HepG2 (cell line): ENCODE measurements at regions not wholly inside any gene's neighbourhood (a gene's known extent, or its start where the extent isn't known, plus 50 kb on each side); places are given as distances from the start of the nearest gene placed in this dataset.

ENCODE experiments used
- CENPT ChIP-seq: sonication (generic); formaldehyde crosslinking; IDR thresholded peaks from 2 replicates; pipeline ENCODE4 v1.8.0; 2022; ENCODE audit warnings: low read depth, mild to moderate bottlenecking, moderate library complexity, missing genetic modification reagents
- FOXJ3 ChIP-seq: sonication (generic); formaldehyde crosslinking; IDR thresholded peaks from 2 replicates; pipeline ENCODE4 v1.4.0; 2020; ENCODE audit warnings: missing genetic modification reagents, mild to moderate bottlenecking, borderline replicate concordance
- NFRKB ChIP-seq: fragments of 450-650 bp; IDR thresholded peaks from 2 replicates; pipeline ENCODE4 v1.6.1; 2017
- SCMH1 ChIP-seq: sonication (generic); formaldehyde crosslinking; IDR thresholded peaks from 2 replicates; pipeline ENCODE4 v1.9.0; 2021; ENCODE audit warnings: missing genetic modification reagents, mild to moderate bottlenecking, borderline replicate concordance
- TCF12 ChIP-seq, 2 experiments: fragments of 450-650 bp in 1 of 2; sonication (generic) in 1 of 2; formaldehyde crosslinking in 1 of 2; IDR thresholded peaks; 2 replicates each; pipeline versions ENCODE4 v1.6.1 to v1.8.0; 2017 to 2022; ENCODE audit warnings: antibody characterized with exemption in 1 of 2, mild to moderate bottlenecking in 1 of 2, missing genetic modification reagents in 1 of 2, moderate library complexity in 1 of 2
- TGIF2 ChIP-seq: IDR thresholded peaks from 2 replicates; pipeline ENCODE4 v1.6.1; 2016; ENCODE audit warnings: control low read depth, missing compliant biosample characterization
- TP53 ChIP-seq: sonication (generic); formaldehyde crosslinking; conservative IDR thresholded peaks from 2 replicates; pipeline ENCODE4 v1.4.0; 2020; ENCODE audit warnings: missing genetic modification reagents
- USF2 ChIP-seq, 2 experiments: sonication (generic) in 1 of 2; formaldehyde crosslinking in 1 of 2; IDR thresholded peaks; 2 replicates each; pipeline versions ENCODE4 v1.5.1 to v1.6.1; 2011 to 2020; ENCODE audit warnings: borderline replicate concordance in 1 of 2, low read depth in 1 of 2, low read length in 1 of 2, mild to moderate bottlenecking in 1 of 2, missing genetic modification reagents in 1 of 2, moderate library complexity in 1 of 2
- ZIK1 ChIP-seq: sonication (generic); formaldehyde crosslinking; IDR thresholded peaks from 2 replicates; pipeline ENCODE4 v1.5.0; 2020; ENCODE audit warnings: mild to moderate bottlenecking, low read depth, missing genetic modification reagents, borderline replicate concordance
- ZMYM3 ChIP-seq: sonication (generic); formaldehyde crosslinking; IDR thresholded peaks from 2 replicates; pipeline ENCODE4 v1.5.1; 2020; ENCODE audit warnings: mild to moderate bottlenecking, missing genetic modification reagents
- ZNF446 ChIP-seq: sonication (generic); formaldehyde crosslinking; IDR thresholded peaks from 2 replicates; pipeline ENCODE4 v1.5.0; 2020; ENCODE audit warnings: mild to moderate bottlenecking, missing genetic modification reagents
- ZNF546 ChIP-seq: sonication (generic); formaldehyde crosslinking; conservative IDR thresholded peaks from 2 replicates; pipeline ENCODE4 v1.8.1; 2023; ENCODE audit warnings: mild to moderate bottlenecking, missing genetic modification reagents
- ZNF761 ChIP-seq: sonication (generic); formaldehyde crosslinking; conservative IDR thresholded peaks from 2 replicates; pipeline ENCODE4 v1.4.0; 2020; ENCODE audit warnings: mild to moderate bottlenecking, missing genetic modification reagents
- TF ChIP-seq, protein P1 (sequence below): sonication (generic); formaldehyde crosslinking; IDR thresholded peaks from 2 replicates; pipeline ENCODE4 v1.5.0; 2020; ENCODE audit warnings: mild to moderate bottlenecking, missing genetic modification reagents, borderline replicate concordance
- TF ChIP-seq, protein P2 (sequence below): sonication (generic); formaldehyde crosslinking; conservative IDR thresholded peaks from 2 replicates; pipeline ENCODE4 v1.4.0; 2020; ENCODE audit warnings: missing genetic modification reagents

- no peak for TF ChIP-seq USF2 (IDR thresholded peaks at IDR 0.05; ENCODE audit: low read depth, low read length)
- no peak for TF ChIP-seq USF2 (CRISPR knock-in tag; IDR thresholded peaks at IDR 0.05; ENCODE audit: borderline replicate concordance)
- TF ChIP-seq, protein P1, sequence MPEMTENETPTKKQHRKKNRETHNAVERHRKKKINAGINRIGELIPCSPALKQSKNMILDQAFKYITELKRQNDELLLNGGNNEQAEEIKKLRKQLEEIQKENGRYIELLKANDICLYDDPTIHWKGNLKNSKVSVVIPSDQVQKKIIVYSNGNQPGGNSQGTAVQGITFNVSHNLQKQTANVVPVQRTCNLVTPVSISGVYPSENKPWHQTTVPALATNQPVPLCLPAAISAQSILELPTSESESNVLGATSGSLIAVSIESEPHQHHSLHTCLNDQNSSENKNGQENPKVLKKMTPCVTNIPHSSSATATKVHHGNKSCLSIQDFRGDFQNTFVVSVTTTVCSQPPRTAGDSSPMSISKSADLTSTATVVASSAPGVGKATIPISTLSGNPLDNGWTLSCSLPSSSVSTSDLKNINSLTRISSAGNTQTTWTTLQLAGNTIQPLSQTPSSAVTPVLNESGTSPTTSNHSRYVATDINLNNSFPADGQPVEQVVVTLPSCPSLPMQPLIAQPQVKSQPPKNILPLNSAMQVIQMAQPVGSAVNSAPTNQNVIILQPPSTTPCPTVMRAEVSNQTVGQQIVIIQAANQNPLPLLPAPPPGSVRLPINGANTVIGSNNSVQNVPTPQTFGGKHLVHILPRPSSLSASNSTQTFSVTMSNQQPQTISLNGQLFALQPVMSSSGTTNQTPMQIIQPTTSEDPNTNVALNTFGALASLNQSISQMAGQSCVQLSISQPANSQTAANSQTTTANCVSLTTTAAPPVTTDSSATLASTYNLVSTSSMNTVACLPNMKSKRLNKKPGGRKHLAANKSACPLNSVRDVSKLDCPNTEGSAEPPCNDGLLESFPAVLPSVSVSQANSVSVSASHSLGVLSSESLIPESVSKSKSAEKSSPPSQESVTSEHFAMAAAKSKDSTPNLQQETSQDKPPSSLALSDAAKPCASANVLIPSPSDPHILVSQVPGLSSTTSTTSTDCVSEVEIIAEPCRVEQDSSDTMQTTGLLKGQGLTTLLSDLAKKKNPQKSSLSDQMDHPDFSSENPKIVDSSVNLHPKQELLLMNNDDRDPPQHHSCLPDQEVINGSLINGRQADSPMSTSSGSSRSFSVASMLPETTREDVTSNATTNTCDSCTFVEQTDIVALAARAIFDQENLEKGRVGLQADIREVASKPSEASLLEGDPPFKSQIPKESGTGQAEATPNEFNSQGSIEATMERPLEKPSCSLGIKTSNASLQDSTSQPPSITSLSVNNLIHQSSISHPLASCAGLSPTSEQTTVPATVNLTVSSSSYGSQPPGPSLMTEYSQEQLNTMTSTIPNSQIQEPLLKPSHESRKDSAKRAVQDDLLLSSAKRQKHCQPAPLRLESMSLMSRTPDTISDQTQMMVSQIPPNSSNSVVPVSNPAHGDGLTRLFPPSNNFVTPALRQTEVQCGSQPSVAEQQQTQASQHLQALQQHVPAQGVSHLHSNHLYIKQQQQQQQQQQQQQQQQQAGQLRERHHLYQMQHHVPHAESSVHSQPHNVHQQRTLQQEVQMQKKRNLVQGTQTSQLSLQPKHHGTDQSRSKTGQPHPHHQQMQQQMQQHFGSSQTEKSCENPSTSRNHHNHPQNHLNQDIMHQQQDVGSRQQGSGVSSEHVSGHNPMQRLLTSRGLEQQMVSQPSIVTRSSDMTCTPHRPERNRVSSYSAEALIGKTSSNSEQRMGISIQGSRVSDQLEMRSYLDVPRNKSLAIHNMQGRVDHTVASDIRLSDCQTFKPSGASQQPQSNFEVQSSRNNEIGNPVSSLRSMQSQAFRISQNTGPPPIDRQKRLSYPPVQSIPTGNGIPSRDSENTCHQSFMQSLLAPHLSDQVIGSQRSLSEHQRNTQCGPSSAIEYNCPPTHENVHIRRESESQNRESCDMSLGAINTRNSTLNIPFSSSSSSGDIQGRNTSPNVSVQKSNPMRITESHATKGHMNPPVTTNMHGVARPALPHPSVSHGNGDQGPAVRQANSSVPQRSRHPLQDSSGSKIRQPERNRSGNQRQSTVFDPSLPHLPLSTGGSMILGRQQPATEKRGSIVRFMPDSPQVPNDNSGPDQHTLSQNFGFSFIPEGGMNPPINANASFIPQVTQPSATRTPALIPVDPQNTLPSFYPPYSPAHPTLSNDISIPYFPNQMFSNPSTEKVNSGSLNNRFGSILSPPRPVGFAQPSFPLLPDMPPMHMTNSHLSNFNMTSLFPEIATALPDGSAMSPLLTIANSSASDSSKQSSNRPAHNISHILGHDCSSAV (CRISPR knock-in tag): no peak
- TF ChIP-seq, protein P2, sequence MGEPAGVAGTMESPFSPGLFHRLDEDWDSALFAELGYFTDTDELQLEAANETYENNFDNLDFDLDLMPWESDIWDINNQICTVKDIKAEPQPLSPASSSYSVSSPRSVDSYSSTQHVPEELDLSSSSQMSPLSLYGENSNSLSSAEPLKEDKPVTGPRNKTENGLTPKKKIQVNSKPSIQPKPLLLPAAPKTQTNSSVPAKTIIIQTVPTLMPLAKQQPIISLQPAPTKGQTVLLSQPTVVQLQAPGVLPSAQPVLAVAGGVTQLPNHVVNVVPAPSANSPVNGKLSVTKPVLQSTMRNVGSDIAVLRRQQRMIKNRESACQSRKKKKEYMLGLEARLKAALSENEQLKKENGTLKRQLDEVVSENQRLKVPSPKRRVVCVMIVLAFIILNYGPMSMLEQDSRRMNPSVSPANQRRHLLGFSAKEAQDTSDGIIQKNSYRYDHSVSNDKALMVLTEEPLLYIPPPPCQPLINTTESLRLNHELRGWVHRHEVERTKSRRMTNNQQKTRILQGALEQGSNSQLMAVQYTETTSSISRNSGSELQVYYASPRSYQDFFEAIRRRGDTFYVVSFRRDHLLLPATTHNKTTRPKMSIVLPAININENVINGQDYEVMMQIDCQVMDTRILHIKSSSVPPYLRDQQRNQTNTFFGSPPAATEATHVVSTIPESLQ (CRISPR knock-in tag): no peak
- peak; percentile 62; the same call in 1 of the 2 replicates for TF ChIP-seq TGIF2 (CRISPR knock-in tag)
- TF ChIP-seq NFRKB: no peak
- no peak for TF ChIP-seq SCMH1 (CRISPR knock-in tag)
- TF ChIP-seq ZIK1 (CRISPR knock-in tag): no peak; the same call in 1 of the 2 replicates
- no peak for TF ChIP-seq ZNF446 (CRISPR knock-in tag)
- no peak for TF ChIP-seq ZMYM3 (CRISPR knock-in tag)
- no peak for TF ChIP-seq ZNF546 (CRISPR knock-in tag)
- TF ChIP-seq ZNF761 (CRISPR knock-in tag): no peak
- 0 out of 2 replicates have a peak, but pooled peaks have one; percentile 39 for TF ChIP-seq CENPT (CRISPR knock-in tag)
- TF ChIP-seq TCF12 (IDR thresholded peaks at IDR 0.05): no peak
- TF ChIP-seq TCF12 (CRISPR knock-in tag; IDR thresholded peaks at IDR 0.05): peak; percentile 97
- TF ChIP-seq TP53 (CRISPR knock-in tag): 0 out of 2 replicates have a peak, but pooled peaks have one; percentile 25
- TF ChIP-seq FOXJ3 (CRISPR knock-in tag): peak; percentile 94
These were observed 141.7 kb downstream of the RPLP1 start (continued) for GRCh38 chr15:69593981-69594966.
